Panc1 (cell line): ENCODE measurements at regions not wholly inside any gene's neighbourhood (a gene's known extent, or its start where the extent isn't known, plus 50 kb on each side); places are given as distances from the start of the nearest gene placed in this dataset.

Experiments
- ATAC-seq: fragments of 200-7000 bp; cut with Tn5 transposase; 2 replicates; pipeline ENCODE4 v1.9.1; 2020; ENCODE audit warnings: mild to moderate bottlenecking, moderate library complexity
- BruUV-seq: library from RNA; stranded (reverse); fragments of 400-500 nt; replicated peaks from 2 replicates; lab custom pipeline; 2021; lab: Mats Ljungman, UMichigan
- CTCF ChIA-PET: fragments of 300-600 bp; sonication (Branson Sonifier 250); formaldehyde crosslinking; loops from one replicate; lab custom pipeline; 2022; ENCODE audit warnings: antibody characterized with exemption; lab: Charles Lee
- POLR2A ChIA-PET: fragments of 300-600 bp; sonication (Branson Sonifier 250); formaldehyde crosslinking; loops from one replicate; lab custom pipeline; 2022; ENCODE audit warnings: antibody characterized with exemption; lab: Charles Lee
- DNase-seq: peaks from one replicate; pipeline ENCODE4 v3.0.0-alpha.2; 2010; ENCODE audit warnings: low read depth, low spot score
- H3K27ac ChIP-seq: 2 replicates; pipeline ENCODE4 v1.5.1; 2011; ENCODE audit warnings: mild to moderate bottlenecking, low read length, inconsistent platforms
- H3K27me3 ChIP-seq: fragments of 200-500 bp; sonication (Bioruptor generic); 2 replicates; pipeline ENCODE4 v1.6.0; 2014; ENCODE audit warnings: low read length, inconsistent platforms; ENCODE audit not compliant: control insufficient read depth, insufficient read depth
- H3K36me3 ChIP-seq: fragments of 200-500 bp; sonication (Bioruptor generic); 2 replicates; pipeline ENCODE4 v1.5.1; 2014; ENCODE audit warnings: inconsistent platforms, mild to moderate bottlenecking, low read length, moderate library complexity; ENCODE audit not compliant: control insufficient read depth, insufficient read depth
- H3K4me1 ChIP-seq: 2 replicates; pipeline ENCODE4 v1.5.1; 2011; ENCODE audit warnings: inconsistent platforms, mild to moderate bottlenecking, low read length, moderate library complexity; ENCODE audit not compliant: control insufficient read depth, insufficient read depth
- H3K4me3 ChIP-seq, 2 experiments: 2 replicates each; pipeline ENCODE4 v1.5.1; 2011 to 2012; ENCODE audit warnings: low read depth in 2 of 2, low read length in 2 of 2, mild to moderate bottlenecking in 2 of 2, inconsistent platforms in 1 of 2, moderate library complexity in 1 of 2
- H3K9me3 ChIP-seq: fragments of 200-500 bp; sonication (Bioruptor generic); 2 replicates; pipeline ENCODE4 v1.5.1; 2014; ENCODE audit warnings: low read depth, mild to moderate bottlenecking, inconsistent platforms, low read length, moderate library complexity; ENCODE audit not compliant: control insufficient read depth, insufficient read depth
- POLR2AphosphoS5 ChIP-seq: IDR thresholded peaks from 2 replicates; pipeline ENCODE4 v1.6.1; 2012; ENCODE audit warnings: mild to moderate bottlenecking, low read depth, low read length, moderate library complexity
- SIN3A ChIP-seq: IDR thresholded peaks from 2 replicates; pipeline ENCODE4 v1.6.1; 2012; ENCODE audit warnings: low read depth, mild to moderate bottlenecking, low read length, moderate library complexity, borderline replicate concordance; ENCODE audit not compliant: insufficient read depth
- TCF7L2 ChIP-seq: IDR thresholded peaks from 2 replicates; pipeline ENCODE4 v1.6.1; 2011; ENCODE audit warnings: mild to moderate bottlenecking, low read depth, low read length, inconsistent platforms
- in situ Hi-C: cut with HindIII; loops from 2 replicates; pipeline ENCODE4 v1.10.0; 2016; ENCODE audit warnings: low sequenced_read_pairs, low pct_unique_long_range_greater_than_20kb
- intact Hi-C: fragments of 100-400 bp; cut with micrococcal nuclease; formaldehyde crosslinking; loops from one replicate; pipeline ENCODE4 v1.10.0; 2022; ENCODE audit not compliant: unreplicated experiment
- TF ChIP-seq, protein P1 (sequence below), 2 experiments: IDR thresholded peaks; 2 replicates each; pipeline ENCODE4 v1.6.1; 2011 to 2012; ENCODE audit warnings: low read depth in 2 of 2, control low read depth in 1 of 2, low read length in 1 of 2, mild to moderate bottlenecking in 1 of 2, moderate library complexity in 1 of 2; ENCODE audit not compliant: insufficient read depth in 1 of 2
- TF ChIP-seq, protein P2 (sequence below): fragments of 450-650 bp; IDR thresholded peaks from 2 replicates; pipeline ENCODE4 v1.5.1; 2017; ENCODE audit warnings: mild to moderate bottlenecking

DNA sequence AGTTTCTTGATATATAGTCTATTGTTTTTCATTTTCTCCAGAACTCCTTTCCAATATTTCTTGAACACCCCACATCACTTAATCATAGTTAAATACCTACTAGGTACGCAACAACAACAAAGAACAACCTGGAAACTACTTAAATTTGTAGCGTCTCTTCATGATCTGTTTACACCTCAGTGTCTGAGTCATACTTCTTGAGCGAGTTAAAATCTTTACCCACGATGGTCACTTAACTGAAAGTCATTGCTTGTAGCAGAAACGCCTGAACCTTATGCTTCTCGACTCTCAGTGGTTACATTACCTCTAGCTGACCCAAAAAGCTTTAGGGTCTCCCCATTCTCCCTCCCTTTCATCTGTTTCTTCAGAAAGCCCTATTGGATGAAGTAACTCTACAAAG is 131.3 kb downstream of the EN1 start:
- H3K9me3 ChIP-seq: no peaks in the 10 kb centered on the region
- intact Hi-C loops: no loop called here
- ATAC-seq (no peak), DNase-seq (no peak)
- no peaks in the 10 kb centered on the region for H3K4me1 ChIP-seq
- no peaks in the 10 kb centered on the region for H3K36me3 ChIP-seq
- no TSS peak for BruUV-seq
- TF ChIP-seq, protein P1, sequence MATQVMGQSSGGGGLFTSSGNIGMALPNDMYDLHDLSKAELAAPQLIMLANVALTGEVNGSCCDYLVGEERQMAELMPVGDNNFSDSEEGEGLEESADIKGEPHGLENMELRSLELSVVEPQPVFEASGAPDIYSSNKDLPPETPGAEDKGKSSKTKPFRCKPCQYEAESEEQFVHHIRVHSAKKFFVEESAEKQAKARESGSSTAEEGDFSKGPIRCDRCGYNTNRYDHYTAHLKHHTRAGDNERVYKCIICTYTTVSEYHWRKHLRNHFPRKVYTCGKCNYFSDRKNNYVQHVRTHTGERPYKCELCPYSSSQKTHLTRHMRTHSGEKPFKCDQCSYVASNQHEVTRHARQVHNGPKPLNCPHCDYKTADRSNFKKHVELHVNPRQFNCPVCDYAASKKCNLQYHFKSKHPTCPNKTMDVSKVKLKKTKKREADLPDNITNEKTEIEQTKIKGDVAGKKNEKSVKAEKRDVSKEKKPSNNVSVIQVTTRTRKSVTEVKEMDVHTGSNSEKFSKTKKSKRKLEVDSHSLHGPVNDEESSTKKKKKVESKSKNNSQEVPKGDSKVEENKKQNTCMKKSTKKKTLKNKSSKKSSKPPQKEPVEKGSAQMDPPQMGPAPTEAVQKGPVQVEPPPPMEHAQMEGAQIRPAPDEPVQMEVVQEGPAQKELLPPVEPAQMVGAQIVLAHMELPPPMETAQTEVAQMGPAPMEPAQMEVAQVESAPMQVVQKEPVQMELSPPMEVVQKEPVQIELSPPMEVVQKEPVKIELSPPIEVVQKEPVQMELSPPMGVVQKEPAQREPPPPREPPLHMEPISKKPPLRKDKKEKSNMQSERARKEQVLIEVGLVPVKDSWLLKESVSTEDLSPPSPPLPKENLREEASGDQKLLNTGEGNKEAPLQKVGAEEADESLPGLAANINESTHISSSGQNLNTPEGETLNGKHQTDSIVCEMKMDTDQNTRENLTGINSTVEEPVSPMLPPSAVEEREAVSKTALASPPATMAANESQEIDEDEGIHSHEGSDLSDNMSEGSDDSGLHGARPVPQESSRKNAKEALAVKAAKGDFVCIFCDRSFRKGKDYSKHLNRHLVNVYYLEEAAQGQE (IDR thresholded peaks at IDR 0.05; ENCODE audit: insufficient read depth in 1 of 2, low read depth in 2 of 2, low read length in 1 of 2): no peak
- no peak for TF ChIP-seq POLR2AphosphoS5
- H3K4me3 ChIP-seq: no peak overlapping the region
- CTCF ChIA-PET: no interaction called here
- H3K27ac ChIP-seq: no peak overlapping the region
- in situ Hi-C loops: no loop called here
- POLR2A ChIA-PET: no interaction called here
- H3K27me3 ChIP-seq: no peaks in the 10 kb centered on the region

DNA sequence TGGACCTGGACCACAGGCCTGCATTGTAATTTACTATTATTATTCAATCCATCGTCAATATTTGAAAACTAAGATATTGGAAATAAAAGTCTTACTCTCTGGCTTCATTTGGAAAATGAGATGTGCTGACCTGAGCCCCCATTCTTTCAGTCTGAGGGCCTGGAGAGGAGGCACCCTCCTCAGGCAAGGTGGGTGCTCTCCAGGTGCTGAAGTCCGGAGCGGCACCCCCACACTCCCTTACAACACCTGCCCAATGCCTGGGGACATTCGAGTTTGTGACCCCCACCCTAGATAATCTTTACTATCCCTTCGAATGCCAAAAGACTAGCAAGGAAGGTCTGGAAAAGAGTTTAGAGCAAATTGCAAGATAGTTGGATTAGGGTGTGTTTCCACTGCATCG is 133.3 kb downstream of the EN1 start:
- no TSS peak for BruUV-seq
- POLR2A ChIA-PET: no interaction called here
- DNase-seq (no peak), ATAC-seq (no peak)
- H3K27ac ChIP-seq: no peak overlapping the region
- no peaks in the 10 kb centered on the region for H3K27me3 ChIP-seq
- CTCF ChIA-PET: interaction anchor here (0.6 kb wide), 1 partner anchor 86 kb away, joined by 4 read pairs; no protein-coding TSS in a partner anchor
- intact Hi-C loops: no loop called here
- H3K36me3 ChIP-seq: no peaks in the 10 kb centered on the region
- no peaks in the 10 kb centered on the region for H3K9me3 ChIP-seq
- in situ Hi-C loops: no loop called here
- no peak overlapping the region for H3K4me3 ChIP-seq
- TF ChIP-seq, protein P1 (IDR thresholded peaks at IDR 0.05; ENCODE audit: insufficient read depth in 1 of 2, low read depth in 2 of 2, low read length in 1 of 2): peak in 1 of 2 experiments; percentile 39; a peak in 1 of 4 replicates
- no peak for TF ChIP-seq SIN3A
- no peak for TF ChIP-seq TCF7L2
- TF ChIP-seq, protein P2, sequence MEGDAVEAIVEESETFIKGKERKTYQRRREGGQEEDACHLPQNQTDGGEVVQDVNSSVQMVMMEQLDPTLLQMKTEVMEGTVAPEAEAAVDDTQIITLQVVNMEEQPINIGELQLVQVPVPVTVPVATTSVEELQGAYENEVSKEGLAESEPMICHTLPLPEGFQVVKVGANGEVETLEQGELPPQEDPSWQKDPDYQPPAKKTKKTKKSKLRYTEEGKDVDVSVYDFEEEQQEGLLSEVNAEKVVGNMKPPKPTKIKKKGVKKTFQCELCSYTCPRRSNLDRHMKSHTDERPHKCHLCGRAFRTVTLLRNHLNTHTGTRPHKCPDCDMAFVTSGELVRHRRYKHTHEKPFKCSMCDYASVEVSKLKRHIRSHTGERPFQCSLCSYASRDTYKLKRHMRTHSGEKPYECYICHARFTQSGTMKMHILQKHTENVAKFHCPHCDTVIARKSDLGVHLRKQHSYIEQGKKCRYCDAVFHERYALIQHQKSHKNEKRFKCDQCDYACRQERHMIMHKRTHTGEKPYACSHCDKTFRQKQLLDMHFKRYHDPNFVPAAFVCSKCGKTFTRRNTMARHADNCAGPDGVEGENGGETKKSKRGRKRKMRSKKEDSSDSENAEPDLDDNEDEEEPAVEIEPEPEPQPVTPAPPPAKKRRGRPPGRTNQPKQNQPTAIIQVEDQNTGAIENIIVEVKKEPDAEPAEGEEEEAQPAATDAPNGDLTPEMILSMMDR: no peak
- no peaks in the 10 kb centered on the region for H3K4me1 ChIP-seq
